Heart left ventricle (tissue), 16 donors: ENCODE measurements at regions not wholly inside any gene's neighbourhood (a gene's known extent, or its start where the extent isn't known, plus 50 kb on each side); places are given as distances from the start of the nearest gene placed in this dataset.

ENCODE experiments used
- ATAC-seq, 4 donors: fragments of 200-7000 bp; cut with Tn5 transposase; one replicate each; pipeline ENCODE4 v1.9.1; 2020 to 2022; ENCODE audit warnings: moderate library complexity in 4 of 4, mild to moderate bottlenecking in 3 of 4, moderate number of reproducible peaks in 1 of 4
- DNase-seq, 5 donors: peaks; one replicate each; pipeline ENCODE4 v3.0.0-alpha.2; 2020
- H3K27ac ChIP-seq, 12 donors: fragments of 200-600 bp; sonication (generic) in 4 of 12; one replicate each; pipeline versions ENCODE4 v1.5.0 to v1.8.0; 2016 to 2022; ENCODE audit warnings: mild to moderate bottlenecking in 2 of 12
- H3K27me3 ChIP-seq, 9 donors: fragments of 200-600 bp; sonication (generic) in 2 of 9; one replicate each; pipeline versions ENCODE4 v1.5.1 to v1.8.0; 2016 to 2022; ENCODE audit warnings: mild to moderate bottlenecking in 3 of 9
- H3K36me3 ChIP-seq, 9 donors: fragments of 200-600 bp; sonication (generic) in 2 of 9; one replicate each; pipeline versions ENCODE4 v1.5.0 to v1.8.0; 2018 to 2022; ENCODE audit warnings: mild to moderate bottlenecking in 2 of 9
- H3K4me1 ChIP-seq, 12 donors: fragments of 200-600 bp; sonication (generic) in 4 of 12; one replicate each; pipeline versions ENCODE4 v1.5.0 to v1.8.0; 2016 to 2022; ENCODE audit warnings: mild to moderate bottlenecking in 3 of 12
- H3K4me3 ChIP-seq, 12 donors: fragments of 200-600 bp; sonication (generic) in 4 of 12; one replicate each; pipeline versions ENCODE4 v1.5.0 to v1.8.0; 2017 to 2022; ENCODE audit warnings: mild to moderate bottlenecking in 9 of 12, moderate library complexity in 4 of 12
- H3K9me3 ChIP-seq, 12 donors: fragments of 200-600 bp; sonication (generic) in 4 of 12; one replicate each; pipeline versions ENCODE4 v1.5.0 to v1.8.0; 2016 to 2022; ENCODE audit warnings: mild to moderate bottlenecking in 1 of 12
- CTCF ChIP-seq, 12 donors: fragments of 200-600 bp; sonication (generic) in 4 of 12; IDR thresholded peaks; one replicate each; pipeline versions ENCODE4 v1.5.0 to v1.8.0; 2018 to 2022; ENCODE audit warnings: antibody characterized with exemption in 12 of 12, mild to moderate bottlenecking in 5 of 12
- POLR2A ChIP-seq, 2 donors: fragments of 450-650 bp; IDR thresholded peaks; one replicate each; pipeline ENCODE4 v1.6.1; 2017; ENCODE audit warnings: antibody characterized with exemption in 2 of 2, mild to moderate bottlenecking in 2 of 2, moderate library complexity in 2 of 2
- WGBS, 4 donors: extraction: QIAGEN DNeasy Blood & Tissue Kit in 2 of 4; methylation state at CpG; one replicate each; pipeline versions ENCODE4 v1.1.5 to v1.1.7; 2013 to 2018; 5-methylcytosine and 5-hydroxymethylcytosine counted together
- intact Hi-C, 10 donors: fragments of 100-400 bp; cut with DNase I; formaldehyde crosslinking; loops; one replicate each; pipeline versions ENCODE4 v1.11.1 to v1.14.2; 2022
- donor health status: ischemic (EF 13 %, LVEDD 7.1; RV severe dilation, severe dysfunction).
- donor health status: healthy with polysubstance abuse.
- donor health status: DM: no; HTN: yes; CAD: no.
- donor health status: DM: no; HTN: no; CAD: no.
- donor health status: ischemic (EF 25% LVEDD 6.9; RV normal size, moderate dysfunction).
- donor health status: ischemic (EF 25% LVEDD 5.7; RV mildly dilated, moderate dysfunction).
- donor health status: healthy.
- donor health status: DM: yes; HTN: yes; CAD: no.
- donor health status: ischemic (EF 35%, LVEDD 5.7; RV mildly dilated, moderate dysfunction).
- donor health status: nonischemic (EF 11% LVEDD 7.7; RV severe dilation, severe dysfunction).
- donor health status: DM: yes; HTN: yes; CAD: no.
- donor health status: PGD.
- donor health status: ischemic (EF 29% LVEDD 5.4; RV normal size, mild dysfunction).
- donor health status: nonischemic (EF 23%, LVEDD 6.1; RV moderate dilation, normal function).

GRCh38 chr6:143591441-143591840 lies 79.9 kb upstream of the FUCA2 start:
- 98 to 100% (median 99%) methylated on average over 3 to 4 of the region's 4 CpGs for WGBS, 4 donors
- H3K27ac ChIP-seq, result no peak overlapping the region
- DNase-seq (no peak), ATAC-seq (no peak)
- intact Hi-C loops, result no loop called here
- H3K36me3 ChIP-seq, result no peaks in the 10 kb centered on the region
- no peaks in the 10 kb centered on the region for H3K9me3 ChIP-seq
- H3K4me1 ChIP-seq, result peaks cover 0 to 21% (median 10%) of the 10 kb centered on the region in 12 donors
- H3K27me3 ChIP-seq, result no peaks in the 10 kb centered on the region
- no peak overlapping the region for H3K4me3 ChIP-seq
- no peak for TF ChIP-seq CTCF (IDR thresholded peaks at IDR 0.05)
- no peak for TF ChIP-seq POLR2A (IDR thresholded peaks at IDR 0.05)

- no peak for TF ChIP-seq POLR2A (IDR thresholded peaks at IDR 0.05)
- TF ChIP-seq CTCF (IDR thresholded peaks at IDR 0.05), result no peak
- no peak overlapping the region for H3K4me3 ChIP-seq
- H3K9me3 ChIP-seq, result no peaks in the 10 kb centered on the region
- intact Hi-C loops, result no loop called here
- 80 to 86% (median 83%) methylated on average over 4 of the region's 4 CpGs for WGBS, 4 donors
- no peak overlapping the region for H3K27ac ChIP-seq
- DNase-seq (no peak), ATAC-seq (no peak)
- H3K27me3 ChIP-seq, result no peaks in the 10 kb centered on the region
- no peaks in the 10 kb centered on the region for H3K36me3 ChIP-seq
- H3K4me1 ChIP-seq, result no peaks in the 10 kb centered on the region
Measured at GRCh38 chr6:143589162-143589561, 77.6 kb upstream of the FUCA2 start.

- H3K4me3 ChIP-seq, result no peak overlapping the region
- H3K9me3 ChIP-seq, result no peaks in the 10 kb centered on the region
- no peaks in the 10 kb centered on the region for H3K27me3 ChIP-seq
- WGBS, 4 donors, result 95 to 97% (median 96%) methylated on average over 6 of the region's 6 CpGs
- no peak for TF ChIP-seq POLR2A (IDR thresholded peaks at IDR 0.05)
- TF ChIP-seq CTCF (IDR thresholded peaks at IDR 0.05), result no peak
- H3K4me1 ChIP-seq, result no peaks in the 10 kb centered on the region
- no peaks in the 10 kb centered on the region for H3K36me3 ChIP-seq
- no peak for DNase-seq
- no peak overlapping the region for H3K27ac ChIP-seq
- intact Hi-C loops, result no loop called here
- ATAC-seq, result no peak
Measured at GRCh38 chr6:143586557-143586956, 75.0 kb upstream of the FUCA2 start.

GRCh38 chr6:143585716-143586115 lies 74.2 kb upstream of the FUCA2 start:
- Histone ChIP-seq H3K27ac (no peak overlapping the region), H3K4me1 (no peaks in the 10 kb centered on the region), H3K4me3 (no peak overlapping the region), H3K27me3 (no peaks in the 10 kb centered on the region), H3K36me3 (no peaks in the 10 kb centered on the region), H3K9me3 (no peaks in the 10 kb centered on the region)
- ATAC-seq, result no peak
- intact Hi-C loops, result no loop called here
- TF ChIP-seq CTCF (IDR thresholded peaks at IDR 0.05), result no peak
- TF ChIP-seq POLR2A (IDR thresholded peaks at IDR 0.05), result no peak
- 81 to 90% (median 85%) methylated on average over 4 of the region's 4 CpGs for WGBS, 4 donors
- no peak for DNase-seq
